ENCODE measurements at regions not wholly inside any gene's neighbourhood (a gene's known extent, or its start where the extent isn't known, plus 50 kb on each side); places are given as distances from the start of the nearest gene placed in this dataset.

- TF ChIP-seq CTCF (IDR thresholded peaks at IDR 0.05) (no peak), POLR2AphosphoS5 (IDR thresholded peaks at IDR 0.05; ENCODE audit: low read depth, low read length) (no peak)
Measured at GRCh38 chrX:140913802-140914501, 88.4 kb upstream of the SPANXB1 start.
